Activated T-cell treated with anti-CD3 and anti-CD28 coated beads, Interleukin-2, amount 50 U/mL, for 48 hours (primary cell): ENCODE measurements at regions not wholly inside any gene's neighbourhood (a gene's known extent, or its start where the extent isn't known, plus 50 kb on each side); places are given as distances from the start of the nearest gene placed in this dataset.
"Not testable (repeated sequence)": the region's sequence is repeated elsewhere in the genome, so short reads cannot be mapped to it uniquely, and the experiment has no call there.

ENCODE experiments used
- DNase-seq, 2 experiments: peaks; one replicate each; pipeline ENCODE4 v3.0.0-alpha.2; 2020

- DNase-seq, result no peak
Measured at GRCh38 chr7:65749518-65749917, 123.4 kb upstream of the VKORC1L1 start.

- DNase-seq, result peak; percentile 90 to 93
Measured at GRCh38 chr7:65750511-65751344, 122.1 kb upstream of the VKORC1L1 start.

GRCh38 chr7:65754070-65754469 lies 118.8 kb upstream of the VKORC1L1 start:
- DNase-seq, result not testable (repeated sequence)

- not testable (repeated sequence) for DNase-seq
Measured at GRCh38 chr7:65758991-65759390, 113.9 kb upstream of the VKORC1L1 start.

GRCh38 chr7:65762712-65763111 lies 110.2 kb upstream of the VKORC1L1 start:
- DNase-seq, result not testable (repeated sequence)

GRCh38 chr7:65763114-65763513 lies 109.8 kb upstream of the VKORC1L1 start:
- DNase-seq, result not testable (repeated sequence)

- DNase-seq, result peak; percentile 96
Measured at GRCh38 chr7:65770473-65771225, 102.2 kb upstream of the VKORC1L1 start.

- not testable (repeated sequence) for DNase-seq
Measured at GRCh38 chr7:65771226-65771569, 101.7 kb upstream of the VKORC1L1 start.

- DNase-seq, result not testable (repeated sequence)
Measured at GRCh38 chr7:65776677-65777076, 96.2 kb upstream of the VKORC1L1 start.

GRCh38 chr7:65789943-65790342 lies 82.9 kb upstream of the VKORC1L1 start:
- not testable (repeated sequence) for DNase-seq

- DNase-seq, result not testable (repeated sequence)
Measured at GRCh38 chr7:65791788-65792187, 81.1 kb upstream of the VKORC1L1 start.

- not testable (repeated sequence) for DNase-seq
Measured at GRCh38 chr7:65792726-65793125, 80.1 kb upstream of the VKORC1L1 start.

GRCh38 chr7:65794671-65795391 lies 78.0 kb upstream of the VKORC1L1 start:
- DNase-seq, result not testable (repeated sequence)

- DNase-seq, result not testable (repeated sequence)
Measured at GRCh38 chr7:65795392-65795716, 77.5 kb upstream of the VKORC1L1 start.

- no peak for DNase-seq
Measured at GRCh38 chr7:65796205-65796604, 76.7 kb upstream of the VKORC1L1 start.

GRCh38 chr7:65797086-65797485 lies 75.8 kb upstream of the VKORC1L1 start:
- DNase-seq, result not testable (repeated sequence)

- not testable (repeated sequence) for DNase-seq
Measured at GRCh38 chr7:65797566-65797965, 75.3 kb upstream of the VKORC1L1 start.

- no peak for DNase-seq
Measured at GRCh38 chr7:65798111-65799075, 74.5 kb upstream of the VKORC1L1 start.

- not testable (repeated sequence) for DNase-seq
Measured at GRCh38 chr7:65800191-65800590, 72.7 kb upstream of the VKORC1L1 start.

- no peak for DNase-seq
Measured at GRCh38 chr7:65800890-65801341, 72.0 kb upstream of the VKORC1L1 start.

GRCh38 chr7:65804887-65805286 lies 68.0 kb upstream of the VKORC1L1 start:
- DNase-seq, result no peak

GRCh38 chr7:65807067-65807466 lies 65.8 kb upstream of the VKORC1L1 start:
- not testable (repeated sequence) for DNase-seq
